SKM-1 (cell line): ENCODE measurements at regions not wholly inside any gene's neighbourhood (a gene's known extent, or its start where the extent isn't known, plus 50 kb on each side); places are given as distances from the start of the nearest gene placed in this dataset.

Experiments
- DNase-seq: peaks from one replicate; lab custom pipeline; 2025; ENCODE audit not compliant: unreplicated experiment; lab: John Stamatoyannopoulos, UW

DNA sequence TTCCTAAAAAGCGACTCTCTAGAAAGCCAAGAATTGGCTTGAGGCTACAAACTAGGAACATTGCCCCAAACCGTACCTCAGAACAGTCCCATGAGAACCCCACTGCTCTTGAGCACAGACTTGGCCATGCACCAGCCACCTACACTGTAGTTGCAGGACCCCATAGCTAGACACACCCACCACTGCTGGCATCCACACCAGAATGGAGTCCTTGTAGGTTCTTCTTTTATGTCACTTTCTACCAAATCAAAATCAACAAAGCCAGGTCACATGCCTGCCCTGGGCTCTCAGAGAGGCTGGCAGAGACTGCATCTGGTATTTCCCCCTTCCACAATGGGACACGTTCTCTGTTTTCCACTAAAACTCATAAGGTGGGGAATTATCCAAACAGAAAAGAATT lies 290.5 kb downstream of the SHOX2 start:
- DNase-seq, result no peak

DNA sequence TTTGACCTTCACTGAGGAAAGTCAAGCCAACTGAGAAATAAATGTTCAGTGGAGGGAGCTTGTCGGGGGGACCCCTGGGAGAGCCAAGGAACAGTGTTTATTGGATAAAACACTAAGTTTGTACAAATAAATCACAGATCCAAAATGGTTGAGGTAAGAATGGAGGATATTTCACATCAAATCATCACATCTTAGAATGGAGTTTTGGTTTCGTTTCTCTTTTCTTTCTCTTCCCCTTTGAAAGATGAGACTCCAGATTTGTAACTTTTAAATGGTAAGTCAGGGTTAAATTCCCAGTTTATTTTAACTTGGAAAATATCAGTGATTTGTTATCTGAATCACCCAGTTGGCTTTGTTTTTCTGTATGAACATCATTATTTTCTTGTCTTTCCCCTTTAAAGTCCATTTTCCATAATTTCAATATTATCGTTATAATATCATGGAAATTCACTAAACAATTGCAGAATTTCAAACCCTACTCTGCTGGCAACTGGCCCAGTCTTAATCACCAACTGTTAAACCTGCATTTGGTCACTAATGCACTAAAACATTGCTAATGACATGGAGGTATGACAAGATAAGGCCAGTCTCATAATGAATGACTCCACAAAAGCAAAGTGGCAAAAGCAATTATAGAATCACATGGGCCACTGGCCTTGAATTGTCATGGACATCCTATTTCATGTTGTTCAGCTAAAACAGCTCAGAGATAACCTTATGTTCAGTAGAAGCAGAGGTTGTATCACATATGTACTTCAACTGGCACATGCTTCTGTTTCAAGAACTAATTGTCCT lies 295.1 kb downstream of the SHOX2 start:
- DNase-seq, result no peak

- no peak for DNase-seq
Measured at GRCh38 chr3:157807280-157807679, 298.9 kb downstream of the SHOX2 start.

DNA sequence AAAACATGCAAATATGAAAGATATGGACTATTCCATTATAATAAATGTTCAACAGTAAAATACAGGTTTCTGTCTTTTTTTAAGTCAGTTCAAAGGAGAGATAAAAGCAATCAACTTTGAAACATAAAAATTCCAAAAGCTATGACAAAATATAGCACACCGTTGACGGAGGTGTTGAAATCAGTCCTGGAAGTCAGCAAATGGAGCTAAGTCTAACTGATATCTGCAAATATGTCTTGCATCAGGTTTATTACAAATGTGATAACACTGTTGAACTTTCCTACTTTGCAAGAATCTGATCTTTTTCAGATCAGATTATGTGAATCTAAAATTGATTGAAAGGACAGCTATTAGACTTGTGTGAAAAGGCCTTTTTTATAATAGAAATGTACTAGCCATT lies 300.7 kb downstream of the SHOX2 start:
- DNase-seq, result no peak

DNA sequence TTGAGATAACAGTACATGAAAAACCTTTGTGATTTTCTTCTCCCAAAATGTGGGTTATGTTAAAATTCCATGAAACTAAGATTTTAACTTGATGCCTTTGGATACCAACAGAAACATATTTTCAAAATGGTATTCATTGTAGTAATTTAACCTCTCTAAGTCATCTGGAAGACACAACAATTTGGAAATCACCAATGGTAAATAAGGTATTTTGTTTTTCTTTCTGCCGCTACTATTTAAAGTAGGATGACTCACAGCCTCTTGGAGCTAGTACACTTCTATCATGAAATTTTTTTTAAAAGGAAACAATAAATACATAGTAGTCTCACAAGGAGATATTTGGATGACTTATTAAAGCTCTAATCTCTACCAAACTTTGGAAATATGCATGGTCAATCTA lies 291.6 kb upstream of the VEPH1 start:
- DNase-seq, result no peak

DNA sequence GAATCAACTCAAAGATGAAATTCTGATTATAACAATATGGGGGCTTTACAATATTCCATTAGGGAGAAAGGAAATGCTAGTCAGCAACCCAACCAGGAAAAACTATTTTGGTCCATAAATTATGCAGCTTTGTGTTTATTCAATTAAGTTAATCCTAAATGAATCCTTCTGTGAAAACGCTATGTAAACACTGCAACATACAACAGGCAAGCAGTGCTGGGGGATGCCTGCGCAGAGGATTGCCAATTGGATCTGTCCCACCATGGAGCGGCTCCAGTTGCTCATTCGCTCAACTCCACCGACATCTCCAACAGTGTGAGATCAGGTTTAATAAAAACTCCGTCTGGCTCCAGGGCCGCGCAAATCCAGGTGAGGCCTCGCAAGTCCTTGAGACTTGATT lies 290.5 kb upstream of the VEPH1 start:
- DNase-seq, result no peak

GRCh38 chr3:157789162-157789561 lies 285.9 kb upstream of the VEPH1 start:
- no peak for DNase-seq

GRCh38 chr3:157786618-157787017 lies 283.4 kb upstream of the VEPH1 start:
- DNase-seq, result no peak

DNA sequence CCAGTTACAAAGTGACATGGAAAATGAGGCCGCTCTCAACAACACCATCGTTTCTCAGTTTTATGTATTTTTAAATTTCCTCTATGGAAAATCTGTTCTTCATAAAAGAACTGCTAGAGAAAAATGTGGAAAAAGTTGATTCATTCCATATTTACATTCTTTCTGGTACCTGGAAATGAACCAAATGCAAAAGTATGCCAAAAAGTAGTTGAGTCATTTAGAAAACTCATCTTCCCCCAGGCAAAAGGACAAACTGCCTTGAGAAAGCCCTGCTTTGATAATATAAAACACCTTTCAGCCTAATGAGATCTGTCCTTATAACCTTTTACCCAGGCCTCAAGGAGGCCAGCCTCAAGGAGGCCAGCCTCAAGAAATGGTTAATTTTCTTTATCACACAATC lies 283.0 kb upstream of the VEPH1 start:
- DNase-seq, result no peak

DNA sequence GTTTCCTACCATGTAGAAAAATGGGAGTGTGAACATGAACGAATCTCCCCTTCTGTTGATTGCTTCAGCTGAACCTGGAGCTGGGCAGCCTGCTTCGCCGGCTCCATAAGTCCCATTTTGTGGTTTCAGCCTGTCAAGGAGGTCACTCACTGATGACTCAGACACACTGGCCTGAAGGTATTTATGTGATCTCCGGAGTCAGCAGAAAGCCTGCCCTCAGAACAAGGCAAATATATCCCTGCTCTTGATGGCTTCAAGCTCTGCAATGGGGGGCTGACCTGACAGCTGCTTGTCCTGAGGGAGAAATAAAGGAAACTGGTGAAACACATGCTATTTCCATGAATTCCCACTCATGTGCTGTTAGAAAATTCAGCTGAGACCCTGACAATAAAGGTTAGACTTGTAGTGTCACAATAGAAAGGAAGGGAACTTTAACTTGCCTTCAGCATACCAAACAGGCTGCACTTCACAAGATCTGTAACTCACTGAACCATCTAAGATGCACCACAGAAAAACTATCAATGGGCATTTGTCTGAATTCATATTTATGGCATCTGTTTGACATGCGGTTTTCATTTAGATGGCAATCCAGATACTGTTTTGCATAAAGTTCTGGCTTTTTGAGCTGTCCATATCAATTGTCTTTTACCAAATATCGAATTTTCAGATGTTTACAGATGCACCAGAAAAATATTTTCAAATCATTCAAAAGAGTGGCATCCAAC lies 282.0 kb upstream of the VEPH1 start:
- DNase-seq, result no peak

GRCh38 chr3:157782236-157782635 lies 279.0 kb upstream of the VEPH1 start:
- DNase-seq, result no peak

- no peak for DNase-seq
Measured at GRCh38 chr3:157776861-157777260, 273.6 kb upstream of the VEPH1 start.

- DNase-seq, result no peak
Measured at GRCh38 chr3:157775446-157775845, 272.2 kb upstream of the VEPH1 start.

GRCh38 chr3:157769378-157769777 lies 266.2 kb upstream of the VEPH1 start:
- DNase-seq, result no peak

DNA sequence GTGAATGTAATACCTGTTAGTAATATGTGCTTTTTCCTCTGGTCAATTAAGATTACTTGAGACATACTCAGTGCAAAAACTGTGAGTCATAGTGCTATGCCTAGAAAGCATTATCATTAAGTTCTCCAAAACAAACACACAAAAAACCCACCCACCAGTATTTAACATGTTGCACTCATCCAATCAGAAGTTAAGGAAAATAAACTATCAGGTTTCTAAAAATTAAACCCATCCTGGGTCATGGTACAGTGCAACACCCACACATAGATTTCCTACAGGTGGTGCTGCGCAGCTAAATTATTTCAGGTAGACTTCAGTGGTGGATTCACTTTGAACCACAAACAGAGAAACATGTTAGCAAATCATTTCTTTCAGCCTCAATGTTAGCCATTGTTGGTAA lies 264.4 kb upstream of the VEPH1 start:
- no peak for DNase-seq

- no peak for DNase-seq
Measured at GRCh38 chr3:157763644-157764043, 260.4 kb upstream of the VEPH1 start.

DNA sequence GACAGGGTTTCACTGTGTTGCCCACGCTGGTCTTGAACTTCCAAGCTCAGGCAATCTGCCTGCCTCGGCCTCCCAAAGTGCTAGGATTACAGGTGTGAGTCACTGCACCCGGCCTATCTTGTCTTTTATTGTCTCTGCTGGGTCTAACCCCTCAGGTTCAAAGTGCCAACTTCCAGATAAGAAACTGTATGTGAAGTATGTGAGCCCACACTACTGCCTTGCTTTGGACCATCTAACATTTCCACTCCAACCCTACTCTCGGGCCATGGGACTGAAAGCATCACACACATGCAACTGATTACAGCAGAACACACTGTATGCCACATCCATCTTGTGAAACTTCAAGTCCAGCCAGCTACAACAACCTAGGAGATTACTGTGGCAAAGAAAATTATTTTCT lies 256.1 kb upstream of the VEPH1 start:
- DNase-seq, result no peak

DNA sequence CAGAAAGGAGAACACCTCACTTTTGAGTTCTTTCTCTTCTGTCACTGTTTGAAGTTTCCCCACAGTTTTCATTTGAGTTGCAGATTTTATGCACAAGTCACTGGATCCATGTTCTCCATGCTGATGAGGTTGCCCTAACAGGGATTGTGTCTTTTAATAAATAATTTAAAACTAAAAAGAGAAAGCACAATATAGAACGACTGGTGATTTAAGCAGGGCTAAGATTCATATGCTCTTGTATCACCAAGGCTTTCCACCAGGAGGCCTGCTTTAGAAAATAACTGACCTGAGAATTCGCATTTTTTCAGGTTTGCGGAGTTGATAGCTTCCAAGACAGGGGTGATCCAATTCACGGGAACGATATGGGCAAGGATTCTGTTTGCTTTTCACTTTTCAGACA lies 252.0 kb upstream of the VEPH1 start:
- no peak for DNase-seq

GRCh38 chr3:157754451-157754850 lies 251.2 kb upstream of the VEPH1 start:
- no peak for DNase-seq

DNA sequence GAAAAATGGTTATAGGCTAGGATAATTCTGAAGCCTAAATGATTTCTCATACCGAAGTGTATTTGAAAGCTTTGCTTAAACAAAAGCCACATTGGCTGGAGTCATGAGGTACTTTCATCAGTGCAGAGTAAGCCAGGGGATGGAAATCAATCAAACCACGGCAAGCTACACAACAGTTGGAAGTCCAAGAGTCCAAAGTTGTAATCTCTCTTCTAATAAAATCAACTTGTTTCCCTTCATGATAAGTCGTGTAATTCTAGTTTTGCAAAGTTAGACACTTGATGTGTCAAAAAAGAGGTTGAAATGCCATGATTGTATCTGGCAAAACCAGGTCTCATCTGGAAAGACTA lies 250.5 kb upstream of the VEPH1 start:
- DNase-seq, result no peak

GRCh38 chr3:157752956-157753786 lies 250.0 kb upstream of the VEPH1 start:
- DNase-seq, result no peak

DNA sequence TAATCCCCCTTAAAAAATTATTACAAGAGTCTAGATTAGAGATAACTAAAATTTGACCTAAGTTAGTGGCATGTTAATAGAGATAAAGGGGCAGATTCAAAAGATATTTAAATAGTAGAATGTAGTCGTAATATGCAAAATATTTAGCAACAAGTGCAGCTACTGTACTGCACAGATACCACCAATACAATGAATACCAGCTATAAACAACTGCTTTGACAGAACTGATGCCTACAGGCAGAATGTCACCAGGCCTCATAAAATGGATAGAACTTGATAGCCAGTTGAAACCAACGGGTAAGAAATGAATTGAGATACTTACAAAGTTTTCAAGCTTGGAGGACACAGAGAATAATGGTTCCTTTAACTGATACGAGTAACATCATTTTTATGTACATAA lies 249.3 kb upstream of the VEPH1 start:
- DNase-seq, result no peak
